Peyer's patch (tissue), 4 donors: ENCODE measurements at regions not wholly inside any gene's neighbourhood (a gene's known extent, or its start where the extent isn't known, plus 50 kb on each side); places are given as distances from the start of the nearest gene placed in this dataset.

Experiments used
- DNase-seq, 3 donors: peaks; one replicate each; pipeline ENCODE4 v3.0.0-alpha.2; 2017 to 2019
- H3K27ac ChIP-seq, 4 donors: fragments of 200-600 bp; sonication (generic); one replicate each; pipeline ENCODE4 v1.5.1; 2016 to 2019
- H3K27me3 ChIP-seq, 2 donors: fragments of 200-600 bp; sonication (generic); one replicate each; pipeline ENCODE4 v1.5.1; 2019
- H3K36me3 ChIP-seq, 3 donors: fragments of 200-600 bp; sonication (generic); one replicate each; pipeline ENCODE4 v1.5.1; 2016 to 2019
- H3K4me1 ChIP-seq, 4 donors: fragments of 200-600 bp; sonication (generic); one replicate each; pipeline ENCODE4 v1.5.1; 2016 to 2019
- H3K4me3 ChIP-seq, 4 donors: fragments of 200-600 bp; sonication (generic); 1 replicate in 3 of 4; 2 replicates in 1 of 4; pipeline ENCODE4 v1.5.1; 2016 to 2019; ENCODE audit warnings: mild to moderate bottlenecking in 1 of 4
- H3K9me3 ChIP-seq, 4 donors: fragments of 200-600 bp; sonication (generic); one replicate each; pipeline ENCODE4 v1.5.1; 2016 to 2019; ENCODE audit warnings: mild to moderate bottlenecking in 1 of 4
- CTCF ChIP-seq, 6 experiments: fragments of 450-650 bp in 4 of 6; fragments of 200-600 bp in 2 of 6; sonication (generic) in 1 of 6; IDR thresholded peaks; one replicate each; pipeline ENCODE4 v1.5.1; 2017 to 2019; ENCODE audit warnings: antibody characterized with exemption in 6 of 6, mild to moderate bottlenecking in 3 of 6, moderate library complexity in 1 of 6
- POLR2A ChIP-seq, 2 donors: fragments of 450-650 bp; IDR thresholded peaks; one replicate each; pipeline ENCODE4 v1.5.1; 2017; ENCODE audit warnings: antibody characterized with exemption in 2 of 2, mild to moderate bottlenecking in 2 of 2, moderate library complexity in 2 of 2

GRCh38 chr14:85881935-85882334, 352.0 kb downstream of the FLRT2 start:
- Histone ChIP-seq H3K27ac (no peak overlapping the region), H3K27me3 (no peaks in the 10 kb centered on the region), H3K4me1 (no peaks in the 10 kb centered on the region), H3K4me3 (no peak overlapping the region), H3K36me3 (no peaks in the 10 kb centered on the region), H3K9me3 (no peaks in the 10 kb centered on the region)
- TF ChIP-seq POLR2A (IDR thresholded peaks at IDR 0.05): no peak
- TF ChIP-seq CTCF (IDR thresholded peaks at IDR 0.05): no peak
- DNase-seq: no peak

- no peak overlapping the region for H3K27ac ChIP-seq
- no peak for TF ChIP-seq CTCF (IDR thresholded peaks at IDR 0.05)
- TF ChIP-seq POLR2A (IDR thresholded peaks at IDR 0.05): no peak
- DNase-seq: no peak
- no peak overlapping the region for H3K4me3 ChIP-seq
- H3K4me1 ChIP-seq: no peaks in the 10 kb centered on the region
- H3K27me3 ChIP-seq: no peaks in the 10 kb centered on the region
- H3K36me3 ChIP-seq: no peaks in the 10 kb centered on the region
- H3K9me3 ChIP-seq: no peaks in the 10 kb centered on the region
Measured at GRCh38 chr14:85878874-85879273, 348.9 kb downstream of the FLRT2 start.

GRCh38 chr14:85873006-85873405, 343.1 kb downstream of the FLRT2 start:
- Histone ChIP-seq H3K27ac (no peak overlapping the region), H3K27me3 (no peaks in the 10 kb centered on the region), H3K9me3 (no peaks in the 10 kb centered on the region), H3K4me3 (no peak overlapping the region), H3K36me3 (no peaks in the 10 kb centered on the region), H3K4me1 (no peaks in the 10 kb centered on the region)
- DNase-seq: no peak
- no peak for TF ChIP-seq POLR2A (IDR thresholded peaks at IDR 0.05)
- TF ChIP-seq CTCF (IDR thresholded peaks at IDR 0.05): no peak

- H3K9me3 ChIP-seq: no peaks in the 10 kb centered on the region
- H3K4me1 ChIP-seq: no peaks in the 10 kb centered on the region
- no peaks in the 10 kb centered on the region for H3K27me3 ChIP-seq
- H3K36me3 ChIP-seq: no peaks in the 10 kb centered on the region
- TF ChIP-seq POLR2A (IDR thresholded peaks at IDR 0.05) (no peak), CTCF (IDR thresholded peaks at IDR 0.05) (no peak)
- no peak overlapping the region for H3K4me3 ChIP-seq
- H3K27ac ChIP-seq: no peak overlapping the region
- no peak for DNase-seq
Measured at GRCh38 chr14:85867450-85867849, 337.5 kb downstream of the FLRT2 start.

- TF ChIP-seq POLR2A (IDR thresholded peaks at IDR 0.05) (no peak), CTCF (IDR thresholded peaks at IDR 0.05) (no peak)
- no peaks in the 10 kb centered on the region for H3K4me1 ChIP-seq
- H3K27ac ChIP-seq: no peak overlapping the region
- no peaks in the 10 kb centered on the region for H3K36me3 ChIP-seq
- no peak overlapping the region for H3K4me3 ChIP-seq
- H3K27me3 ChIP-seq: no peaks in the 10 kb centered on the region
- H3K9me3 ChIP-seq: no peaks in the 10 kb centered on the region
- DNase-seq: no peak
Measured at GRCh38 chr14:85865701-85866100, 335.8 kb downstream of the FLRT2 start.

GRCh38 chr14:85858634-85859033, 328.7 kb downstream of the FLRT2 start:
- H3K4me1 ChIP-seq: no peaks in the 10 kb centered on the region
- no peak for TF ChIP-seq POLR2A (IDR thresholded peaks at IDR 0.05)
- TF ChIP-seq CTCF (IDR thresholded peaks at IDR 0.05): no peak
- no peaks in the 10 kb centered on the region for H3K27me3 ChIP-seq

More at GRCh38 chr14:85858634-85859033, 328.7 kb downstream of the FLRT2 start:
- Histone ChIP-seq H3K4me3 (no peak overlapping the region), H3K9me3 (no peaks in the 10 kb centered on the region), H3K27ac (no peak overlapping the region), H3K36me3 (no peaks in the 10 kb centered on the region)
- DNase-seq: no peak
